Mesodermal cell (in vitro differentiated cells): ENCODE measurements at regions not wholly inside any gene's neighbourhood (a gene's known extent, or its start where the extent isn't known, plus 50 kb on each side); places are given as distances from the start of the nearest gene placed in this dataset.

Experiments
- H3K27ac ChIP-seq: 2 replicates; pipeline ENCODE4 v1.7.0; 2013; ENCODE audit warnings: mild to moderate bottlenecking, low read depth, low read length, moderate library complexity; ENCODE audit not compliant: severe bottlenecking
- H3K36me3 ChIP-seq: 2 replicates; pipeline ENCODE4 v1.7.1; 2013; ENCODE audit warnings: mild to moderate bottlenecking, low read length, moderate library complexity; ENCODE audit not compliant: control insufficient read depth, insufficient read depth
- H3K4me1 ChIP-seq: one replicate; pipeline ENCODE4 v1.7.1; 2013; ENCODE audit warnings: mild to moderate bottlenecking, low read length; ENCODE audit not compliant: insufficient read depth, control insufficient read depth, poor library complexity, severe bottlenecking
- H3K4me3 ChIP-seq: 2 replicates; pipeline ENCODE4 v1.7.0; 2013; ENCODE audit warnings: low read length, control low read depth, mild to moderate bottlenecking; ENCODE audit not compliant: insufficient read depth, poor library complexity, severe bottlenecking; ENCODE audit errors: extremely low read depth
- H3K9me3 ChIP-seq: 2 replicates; pipeline ENCODE4 v1.7.1; 2013; ENCODE audit warnings: mild to moderate bottlenecking, low read length, moderate library complexity; ENCODE audit not compliant: control insufficient read depth
- WGBS, 2 experiments: methylation state at CpG; one replicate each; pipeline ENCODE4 v1.1.5; 2013; ENCODE audit warnings: missing lambda C conversion rate in 2 of 2; ENCODE audit not compliant: insufficient coverage in 2 of 2; 5-methylcytosine and 5-hydroxymethylcytosine counted together

DNA sequence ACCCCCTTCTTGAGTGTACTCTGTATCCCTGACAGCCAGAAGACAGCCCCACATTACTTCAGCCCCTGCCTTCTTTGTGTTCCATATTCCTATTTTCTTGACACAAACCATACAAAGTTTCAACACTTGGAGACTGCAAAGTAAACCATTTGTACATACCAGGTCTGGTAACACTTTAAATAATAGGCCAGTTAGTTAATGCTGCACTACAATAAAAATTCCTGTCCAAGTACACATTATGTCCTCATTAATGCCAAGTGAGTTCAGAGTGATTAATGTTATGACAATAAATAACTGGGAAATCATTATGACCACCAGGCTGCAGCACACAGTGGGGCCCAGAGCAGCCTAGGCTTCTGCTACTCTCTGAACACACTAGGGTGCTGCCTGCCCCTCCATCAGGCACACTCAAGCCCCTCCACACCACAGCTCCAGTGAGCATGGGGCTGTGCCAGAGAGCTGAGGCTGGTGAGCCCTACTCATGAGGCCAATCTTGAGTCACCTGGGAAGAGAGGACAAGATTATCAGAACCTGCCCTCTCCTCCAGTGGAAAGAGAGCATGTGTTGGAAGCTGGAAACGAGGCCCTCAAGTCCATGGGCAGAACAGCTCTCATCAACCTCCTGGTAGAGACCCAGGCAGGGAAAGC lies 138.7 kb downstream of the TTC32 start:
- H3K4me3 ChIP-seq: no peak overlapping the region
- 80 to 86% methylated on average over 1 of the region's 1 CpG for WGBS, 2 experiments
- H3K36me3 ChIP-seq: no peaks in the 10 kb centered on the region
- H3K9me3 ChIP-seq: no peaks in the 10 kb centered on the region
- no peaks in the 10 kb centered on the region for H3K4me1 ChIP-seq
- H3K27ac ChIP-seq: no peak overlapping the region

DNA sequence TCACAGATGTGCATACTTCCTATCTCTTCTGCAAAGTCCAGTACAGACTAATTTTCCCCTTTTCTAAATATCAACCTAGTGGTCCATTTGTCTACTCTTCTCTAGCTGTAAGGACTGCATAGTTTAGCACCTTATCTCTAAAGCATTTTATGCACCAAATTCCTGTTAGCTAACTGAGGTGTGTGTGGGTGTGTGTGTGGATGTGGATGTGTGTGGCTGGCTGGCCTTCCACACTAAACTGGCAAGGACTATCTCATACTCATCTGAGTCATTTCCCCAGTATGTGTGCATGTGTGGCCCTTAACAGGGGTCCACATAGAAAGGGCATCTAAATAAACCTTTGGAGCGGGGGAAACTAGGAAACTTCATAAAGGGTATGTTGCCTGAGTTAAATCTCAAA lies 139.6 kb downstream of the TTC32 start:
- Histone ChIP-seq H3K27ac (no peak overlapping the region), H3K9me3 (no peaks in the 10 kb centered on the region), H3K4me1 (no peaks in the 10 kb centered on the region), H3K36me3 (no peaks in the 10 kb centered on the region), H3K4me3 (no peak overlapping the region)
- 67 to 100% methylated on average over 1 of the region's 1 CpG for WGBS, 2 experiments

DNA sequence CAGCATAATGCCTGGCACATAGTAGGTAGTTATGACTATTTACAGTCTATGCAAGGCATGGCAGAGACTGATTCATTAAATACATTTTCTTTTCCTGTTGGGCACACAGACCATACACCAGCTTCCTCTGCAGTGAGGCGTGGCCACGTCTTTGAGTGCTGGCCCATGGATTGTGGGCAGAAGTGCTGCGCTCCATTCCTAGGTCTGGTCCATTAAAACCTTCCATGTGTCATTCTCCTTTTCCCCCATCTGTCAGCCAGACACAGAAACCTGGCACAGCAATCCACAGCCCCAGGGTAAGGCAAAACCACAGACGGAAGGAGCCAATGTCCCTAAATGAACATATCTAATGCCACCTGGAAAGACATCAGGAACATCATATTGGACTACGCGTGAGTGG lies 141.9 kb downstream of the TTC32 start:
- Histone ChIP-seq H3K27ac (no peak overlapping the region), H3K9me3 (no peaks in the 10 kb centered on the region), H3K36me3 (no peaks in the 10 kb centered on the region), H3K4me1 (no peaks in the 10 kb centered on the region), H3K4me3 (no peak overlapping the region)
- 29 to 81% methylated on average over 2 to 6 of the region's 6 CpGs for WGBS, 2 experiments

DNA sequence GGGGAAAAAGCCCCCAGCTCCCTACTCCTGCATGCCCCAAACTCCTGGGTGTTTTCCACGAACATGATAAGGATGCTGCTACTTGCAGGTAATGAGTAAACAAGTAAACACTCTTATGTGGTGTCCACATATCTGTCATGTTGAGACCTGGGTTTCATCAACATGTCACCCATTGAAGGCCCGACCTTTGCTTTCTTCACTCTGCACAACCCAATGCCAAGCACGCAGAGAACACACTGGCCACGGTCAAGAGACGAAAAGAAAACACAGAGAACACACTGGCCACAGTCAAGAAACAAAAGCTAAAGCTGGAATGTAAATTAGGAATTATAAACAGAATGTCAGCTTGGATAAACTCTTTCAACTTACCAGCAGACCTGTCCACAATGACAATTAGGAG lies 143.1 kb downstream of the TTC32 start:
- 71% methylated on average over 1 of the region's 5 CpGs; no CpG with 5 or more reads in 1 of the 2 experiments for WGBS, 2 experiments
- no peaks in the 10 kb centered on the region for H3K4me1 ChIP-seq
- no peaks in the 10 kb centered on the region for H3K36me3 ChIP-seq
- H3K4me3 ChIP-seq: no peak overlapping the region
- H3K27ac ChIP-seq: no peak overlapping the region
- no peaks in the 10 kb centered on the region for H3K9me3 ChIP-seq

DNA sequence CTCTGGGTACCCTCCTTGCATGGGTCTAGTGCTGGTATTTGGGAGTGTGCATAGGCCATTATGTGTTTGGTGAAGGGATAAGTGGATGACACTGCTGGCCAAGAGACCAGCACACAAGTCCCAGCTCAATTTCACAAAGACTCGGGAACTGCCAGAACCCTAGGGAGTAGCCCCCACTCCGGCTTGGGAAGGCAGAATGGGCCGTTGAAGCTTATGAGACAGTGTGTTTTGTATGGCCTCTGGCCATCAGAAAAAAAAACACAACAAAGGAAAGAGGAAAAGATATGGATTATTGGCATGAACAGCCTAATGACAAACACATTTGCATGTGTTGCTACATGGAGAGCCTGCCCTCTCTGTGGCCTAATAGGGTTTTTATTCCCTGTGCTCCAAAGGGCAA lies 144.2 kb downstream of the TTC32 start:
- 89% methylated on average over 3 of the region's 3 CpGs; no CpG with 5 or more reads in 1 of the 2 experiments for WGBS, 2 experiments
- no peak overlapping the region for H3K4me3 ChIP-seq
- no peak overlapping the region for H3K27ac ChIP-seq
- no peaks in the 10 kb centered on the region for H3K9me3 ChIP-seq
- H3K36me3 ChIP-seq: no peaks in the 10 kb centered on the region
- H3K4me1 ChIP-seq: no peaks in the 10 kb centered on the region

DNA sequence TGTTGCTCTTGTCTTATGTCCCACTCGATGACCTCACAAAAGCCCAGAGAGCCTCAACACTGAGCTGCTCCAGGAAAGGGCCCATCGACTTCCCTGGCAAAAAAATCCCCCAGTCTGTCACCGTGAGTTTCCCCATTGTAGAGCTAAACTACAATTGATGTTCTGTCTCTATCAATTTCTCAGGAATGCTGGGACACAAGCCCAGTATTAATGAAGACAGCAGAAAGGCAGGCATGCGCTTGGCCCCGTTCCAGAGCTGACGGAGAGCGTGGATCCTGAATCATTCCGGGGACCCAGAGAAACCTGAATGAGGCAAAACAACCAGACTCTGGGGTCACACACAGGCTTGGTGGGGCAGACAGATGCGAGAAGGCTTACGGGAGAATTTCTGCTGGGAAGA lies 146.9 kb downstream of the TTC32 start:
- no peaks in the 10 kb centered on the region for H3K9me3 ChIP-seq
- no peaks in the 10 kb centered on the region for H3K4me1 ChIP-seq
- no peak overlapping the region for H3K27ac ChIP-seq
- H3K4me3 ChIP-seq: no peak overlapping the region
- no peaks in the 10 kb centered on the region for H3K36me3 ChIP-seq
- WGBS, 2 experiments: 85 to 87% methylated on average over 9 to 10 of the region's 10 CpGs

DNA sequence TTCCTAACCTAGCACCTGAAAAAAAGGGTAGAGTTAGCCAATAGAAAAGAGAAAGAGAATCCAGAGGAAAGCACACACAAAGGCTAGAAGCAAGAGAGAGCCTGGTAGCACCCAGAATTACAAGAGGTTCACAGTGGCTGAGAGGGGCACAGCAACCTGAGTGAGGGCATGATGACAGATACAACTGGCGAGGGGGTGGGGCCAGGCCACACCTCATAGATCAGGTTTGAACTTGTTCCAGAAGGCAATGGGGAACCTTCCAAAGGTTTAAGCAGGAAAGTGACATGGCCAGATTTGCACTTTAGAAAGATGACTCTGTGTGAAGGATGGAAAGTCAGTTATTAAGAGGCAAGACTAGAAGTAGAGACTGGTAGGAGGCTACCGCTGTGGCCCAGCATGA lies 148.0 kb downstream of the TTC32 start:
- H3K4me3 ChIP-seq: no peak overlapping the region
- WGBS, 2 experiments: 88 to 100% methylated on average over 2 of the region's 2 CpGs

DNA sequence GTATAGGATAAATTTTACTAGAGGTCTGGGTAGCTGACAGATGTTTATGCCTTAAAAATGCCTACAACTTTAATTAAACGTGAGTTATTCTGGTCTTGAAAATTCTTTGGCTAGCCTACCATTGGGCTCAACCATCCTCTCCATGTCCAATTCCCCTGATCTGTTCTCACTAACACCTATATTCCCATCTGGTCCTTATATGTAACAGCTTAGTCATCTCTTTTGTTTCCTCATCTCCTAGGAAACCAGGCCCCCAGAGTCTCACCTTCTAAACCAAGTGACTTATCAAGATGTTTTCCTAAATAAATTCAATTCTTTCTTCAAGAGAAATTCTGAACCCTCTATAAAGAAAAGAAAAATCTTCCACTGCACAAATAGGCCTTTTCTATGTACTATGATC lies 148.5 kb downstream of the TTC32 start:
- WGBS, 2 experiments: 40 to 44% methylated on average over 1 of the region's 1 CpG
- no peaks in the 10 kb centered on the region for H3K9me3 ChIP-seq
- H3K36me3 ChIP-seq: no peaks in the 10 kb centered on the region
- H3K4me3 ChIP-seq: no peak overlapping the region
- no peak overlapping the region for H3K27ac ChIP-seq
- no peaks in the 10 kb centered on the region for H3K4me1 ChIP-seq

More for the DNA sequence above, 148.0 kb downstream of the TTC32 start:
- H3K9me3 ChIP-seq: no peaks in the 10 kb centered on the region
- H3K27ac ChIP-seq: no peak overlapping the region
- no peaks in the 10 kb centered on the region for H3K36me3 ChIP-seq
- no peaks in the 10 kb centered on the region for H3K4me1 ChIP-seq

DNA sequence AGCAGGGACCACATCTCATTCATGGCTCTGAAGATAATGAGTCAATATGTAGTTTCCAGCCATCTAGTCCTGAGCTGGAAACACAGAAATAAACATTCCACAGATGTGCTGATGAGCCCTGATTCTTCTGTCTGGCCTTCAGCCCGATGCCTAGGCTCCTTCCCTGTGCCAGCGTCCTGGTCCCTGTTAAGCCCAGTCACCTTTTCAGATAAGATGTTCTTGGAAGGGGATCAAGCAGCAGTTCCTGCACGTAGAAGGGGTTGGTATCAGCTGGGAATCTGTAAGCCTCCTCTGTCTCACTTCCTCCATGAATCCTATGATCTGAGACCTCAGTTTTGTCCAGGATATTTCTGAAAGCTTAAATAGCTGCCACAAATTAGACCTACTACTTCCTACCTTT lies 149.3 kb downstream of the TTC32 start:
- no peaks in the 10 kb centered on the region for H3K4me1 ChIP-seq
- no peak overlapping the region for H3K4me3 ChIP-seq
- H3K36me3 ChIP-seq: no peaks in the 10 kb centered on the region
- H3K9me3 ChIP-seq: no peaks in the 10 kb centered on the region
- no peak overlapping the region for H3K27ac ChIP-seq
- 97 to 100% methylated on average over 1 to 3 of the region's 3 CpGs for WGBS, 2 experiments

DNA sequence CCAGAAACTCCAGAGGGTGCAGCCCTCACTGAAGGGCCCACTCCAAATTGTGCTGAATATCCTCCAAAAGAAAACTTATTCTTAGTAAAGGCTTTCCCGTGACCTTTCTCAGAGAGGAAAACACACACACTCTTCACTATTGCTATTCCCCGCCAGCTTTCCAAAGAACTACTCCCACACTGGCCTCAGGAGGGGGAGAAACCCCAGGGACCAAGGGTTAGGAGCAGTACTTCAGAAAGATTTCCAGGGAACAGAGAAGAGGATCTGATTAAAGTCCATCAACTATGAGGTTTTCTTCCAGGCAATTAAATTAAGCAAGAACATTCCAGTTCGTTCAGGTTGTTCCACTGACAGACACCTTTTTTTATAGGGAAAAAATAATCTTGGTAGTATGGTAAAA lies 150.2 kb downstream of the TTC32 start:
- Histone ChIP-seq H3K36me3 (no peaks in the 10 kb centered on the region), H3K9me3 (no peaks in the 10 kb centered on the region), H3K27ac (no peak overlapping the region), H3K4me1 (no peaks in the 10 kb centered on the region), H3K4me3 (no peak overlapping the region)
- 100% methylated on average over 1 of the region's 3 CpGs; no CpG with 5 or more reads in 1 of the 2 experiments for WGBS, 2 experiments

DNA sequence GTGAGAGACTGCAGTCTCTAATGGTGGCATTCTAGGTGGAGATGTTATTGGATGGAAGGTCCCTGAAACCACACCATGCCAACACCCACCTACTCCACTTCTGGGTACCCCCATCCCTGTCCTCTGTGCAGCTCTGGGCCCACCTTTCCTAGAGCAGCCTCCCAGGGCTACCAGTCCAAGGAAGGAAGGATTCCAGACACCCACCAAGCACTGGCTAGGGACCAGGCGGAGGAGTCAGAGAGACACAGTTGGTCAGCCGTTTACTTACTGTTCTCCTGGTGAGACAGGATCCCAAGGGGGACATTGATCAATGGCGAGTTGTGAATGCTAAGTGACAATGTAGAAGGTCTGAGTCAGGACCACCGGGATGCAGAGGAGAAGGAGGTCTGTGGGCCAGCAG lies 151.6 kb downstream of the TTC32 start:
- no peaks in the 10 kb centered on the region for H3K36me3 ChIP-seq
- H3K4me3 ChIP-seq: no peak overlapping the region
- H3K9me3 ChIP-seq: no peaks in the 10 kb centered on the region
- H3K27ac ChIP-seq: no peak overlapping the region
- H3K4me1 ChIP-seq: no peaks in the 10 kb centered on the region
- 77 to 96% methylated on average over 3 to 4 of the region's 4 CpGs for WGBS, 2 experiments
